ENCODE measurements at regions not wholly inside any gene's neighbourhood (a gene's known extent, or its start where the extent isn't known, plus 50 kb on each side); places are given as distances from the start of the nearest gene placed in this dataset.

GRCh38 chr20:11368965-11369711 is 548.6 kb upstream of the BTBD3 start:
- no peak for TF ChIP-seq CTCF (IDR thresholded peaks at IDR 0.05; ENCODE audit: low read depth, low read length)
- Histone ChIP-seq H3K27me3 (no peaks in the 10 kb centered on the region), H3K36me3 (no peaks in the 10 kb centered on the region), H3K4me1 (ENCODE audit: low read depth) (no peaks in the 10 kb centered on the region), H3K4me3 (no peak overlapping the region), H3K9me3 (ENCODE audit: low read depth) (no peaks in the 10 kb centered on the region), H3K27ac (no peak overlapping the region)
- no peak for DNase-seq (ENCODE audit: low read depth in 1 of 2, low spot score in 1 of 2)

- H3K9me3 ChIP-seq (ENCODE audit: low read depth), result no peaks in the 10 kb centered on the region
- H3K36me3 ChIP-seq, result no peaks in the 10 kb centered on the region
Observed at GRCh38 chr20:11371831-11372230, 545.9 kb upstream of the BTBD3 start.

GRCh38 chr20:11372876-11373790 is 544.6 kb upstream of the BTBD3 start:
- Histone ChIP-seq H3K36me3 (no peaks in the 10 kb centered on the region), H3K27ac (no peak overlapping the region), H3K27me3 (no peaks in the 10 kb centered on the region), H3K9me3 (ENCODE audit: low read depth) (no peaks in the 10 kb centered on the region), H3K4me1 (ENCODE audit: low read depth) (peaks cover 3% of the 10 kb centered on the region), H3K4me3 (no peak overlapping the region)
- no peak for TF ChIP-seq CTCF (IDR thresholded peaks at IDR 0.05; ENCODE audit: low read depth, low read length)
- peak; percentile 54 to 61 for DNase-seq (ENCODE audit: low read depth in 1 of 2, low spot score in 1 of 2)

More at GRCh38 chr20:11371831-11372230, 545.9 kb upstream of the BTBD3 start:
- DNase-seq (ENCODE audit: low read depth in 1 of 2, low spot score in 1 of 2), result no peak
- no peak overlapping the region for H3K27ac ChIP-seq
- no peak for TF ChIP-seq CTCF (IDR thresholded peaks at IDR 0.05; ENCODE audit: low read depth, low read length)
- no peaks in the 10 kb centered on the region for H3K27me3 ChIP-seq
- no peak overlapping the region for H3K4me3 ChIP-seq
- H3K4me1 ChIP-seq (ENCODE audit: low read depth), result peaks cover 3% of the 10 kb centered on the region

GRCh38 chr20:11375335-11375734 is 542.4 kb upstream of the BTBD3 start:
- no peak for TF ChIP-seq CTCF (IDR thresholded peaks at IDR 0.05; ENCODE audit: low read depth, low read length)
- peaks cover 8% of the 10 kb centered on the region for H3K4me1 ChIP-seq (ENCODE audit: low read depth)
- H3K27me3 ChIP-seq, result no peaks in the 10 kb centered on the region
- no peak overlapping the region for H3K4me3 ChIP-seq
- no peak overlapping the region for H3K27ac ChIP-seq
- no peaks in the 10 kb centered on the region for H3K36me3 ChIP-seq
- DNase-seq (ENCODE audit: low read depth in 1 of 2, low spot score in 1 of 2), result no peak
- H3K9me3 ChIP-seq (ENCODE audit: low read depth), result no peaks in the 10 kb centered on the region

GRCh38 chr20:11375966-11376365 is 541.7 kb upstream of the BTBD3 start:
- H3K4me1 ChIP-seq (ENCODE audit: low read depth), result peaks cover 8% of the 10 kb centered on the region
- no peak for DNase-seq (ENCODE audit: low read depth in 1 of 2, low spot score in 1 of 2)
- no peaks in the 10 kb centered on the region for H3K9me3 ChIP-seq (ENCODE audit: low read depth)
- H3K4me3 ChIP-seq, result no peak overlapping the region
- H3K27ac ChIP-seq, result no peak overlapping the region
- no peak for TF ChIP-seq CTCF (IDR thresholded peaks at IDR 0.05; ENCODE audit: low read depth, low read length)
- no peaks in the 10 kb centered on the region for H3K27me3 ChIP-seq
- no peaks in the 10 kb centered on the region for H3K36me3 ChIP-seq
